Progenitor cell of endocrine pancreas (in vitro differentiated cells): ENCODE measurements at regions not wholly inside any gene's neighbourhood (a gene's known extent, or its start where the extent isn't known, plus 50 kb on each side); places are given as distances from the start of the nearest gene placed in this dataset.

Source experiments
- DNase-seq: peaks from one replicate; pipeline ENCODE4 v3.0.0; 2021; ENCODE audit warnings: low spot score; ENCODE audit not compliant: unreplicated experiment
- H3K27ac Mint-ChIP-seq: 2 replicates; pipeline ENCODE4 v1.8.0; 2021; ENCODE audit warnings: mild to moderate bottlenecking, moderate library complexity, mixed read lengths
- H3K27me3 Mint-ChIP-seq: 2 replicates; pipeline ENCODE4 v1.8.0; 2021; ENCODE audit warnings: mixed read lengths
- H3K36me3 Mint-ChIP-seq: 2 replicates; pipeline ENCODE4 v1.8.0; 2022; ENCODE audit warnings: mixed read lengths; ENCODE audit not compliant: insufficient read depth
- H3K4me1 Mint-ChIP-seq: 2 replicates; pipeline ENCODE4 v1.8.0; 2021; ENCODE audit warnings: low read depth, mixed read lengths
- H3K4me3 Mint-ChIP-seq: 2 replicates; pipeline ENCODE4 v1.8.0; 2021; ENCODE audit warnings: low read depth, mild to moderate bottlenecking, moderate library complexity, mixed read lengths
- H3K9me3 Mint-ChIP-seq: 2 replicates; pipeline ENCODE4 v1.8.0; 2021; ENCODE audit warnings: low read depth, mixed read lengths
- CTCF ChIP-seq: fragments of 200-600 bp; sonication (generic); IDR thresholded peaks from one replicate; pipeline ENCODE4 v1.5.0; 2021; ENCODE audit warnings: antibody characterized with exemption, mild to moderate bottlenecking; ENCODE audit not compliant: unreplicated experiment

GRCh38 chr6:140774080-140774505 lies 1358.6 kb upstream of the GJE1 start:
- Mint-ChIP-seq H3K9me3 (peaks cover 3% of the 10 kb centered on the region), H3K36me3 (no peaks in the 10 kb centered on the region), H3K27me3 (no peaks in the 10 kb centered on the region), H3K4me3 (no peak overlapping the region), H3K27ac (no peak overlapping the region), H3K4me1 (no peaks in the 10 kb centered on the region)
- no peak for TF ChIP-seq CTCF
- no peak for DNase-seq

- Mint-ChIP-seq H3K9me3 (peaks cover 5% of the 10 kb centered on the region), H3K4me3 (no peak overlapping the region), H3K36me3 (no peaks in the 10 kb centered on the region), H3K27ac (no peak overlapping the region), H3K4me1 (no peaks in the 10 kb centered on the region), H3K27me3 (no peaks in the 10 kb centered on the region)
- TF ChIP-seq CTCF: no peak
- no peak for DNase-seq
Observed at GRCh38 chr6:140773276-140773675, 1359.4 kb upstream of the GJE1 start.

- no peak for DNase-seq
- Mint-ChIP-seq H3K27me3 (no peaks in the 10 kb centered on the region), H3K27ac (no peak overlapping the region), H3K9me3 (peaks cover 9% of the 10 kb centered on the region), H3K4me1 (no peaks in the 10 kb centered on the region), H3K36me3 (no peaks in the 10 kb centered on the region), H3K4me3 (no peak overlapping the region)
- no peak for TF ChIP-seq CTCF
Observed at GRCh38 chr6:140772576-140772975, 1360.1 kb upstream of the GJE1 start.

GRCh38 chr6:140768133-140768532 lies 1364.6 kb upstream of the GJE1 start:
- Mint-ChIP-seq H3K27ac (no peak overlapping the region), H3K4me1 (no peaks in the 10 kb centered on the region), H3K9me3 (peaks cover 18% of the 10 kb centered on the region), H3K27me3 (no peaks in the 10 kb centered on the region), H3K36me3 (no peaks in the 10 kb centered on the region), H3K4me3 (no peak overlapping the region)
- TF ChIP-seq CTCF: no peak
- DNase-seq: no peak

- no peaks in the 10 kb centered on the region for H3K4me1 Mint-ChIP-seq
- no peaks in the 10 kb centered on the region for H3K36me3 Mint-ChIP-seq
- H3K27me3 Mint-ChIP-seq: no peaks in the 10 kb centered on the region
- H3K27ac Mint-ChIP-seq: no peak overlapping the region
- peaks cover 18% of the 10 kb centered on the region for H3K9me3 Mint-ChIP-seq
- no peak for TF ChIP-seq CTCF
- DNase-seq: no peak
- no peak overlapping the region for H3K4me3 Mint-ChIP-seq
Observed at GRCh38 chr6:140766999-140767398, 1365.7 kb upstream of the GJE1 start.
